SK-N-SH (cell line): ENCODE measurements at regions not wholly inside any gene's neighbourhood (a gene's known extent, or its start where the extent isn't known, plus 50 kb on each side); places are given as distances from the start of the nearest gene placed in this dataset.
"Not testable (repeated sequence)": the region's sequence is repeated elsewhere in the genome, so short reads cannot be mapped to it uniquely, and the experiment has no call there.

Source experiments
- CTCF ChIA-PET: fragments of 300-600, 350-600 bp; formaldehyde crosslinking; extraction: SDS; loops from one replicate; lab custom pipeline; 2021; lab: Yijun Ruan, JAX
- POLR2A ChIA-PET: fragments of 350-600 bp; sonication (Branson Sonifier 250); formaldehyde crosslinking; extraction: SDS; loops from one replicate; lab custom pipeline; 2020; ENCODE audit warnings: antibody characterized with exemption, inconsistent platforms; lab: Yijun Ruan, JAX
- DNase-seq: peaks from one replicate; pipeline ENCODE4 v3.0.0; 2012
- H2AFZ ChIP-seq: fragments of 200-600 bp; sonication (generic); 2 replicates; pipeline ENCODE4 v1.8.1; 2016; ENCODE audit warnings: antibody characterized with exemption, mild to moderate bottlenecking, low read depth
- H3F3A ChIP-seq: fragments of 200-600 bp; sonication (generic); replicated peaks from 2 replicates; pipeline ENCODE3; 2016; ENCODE audit warnings: antibody characterized with exemption, mild to moderate bottlenecking; ENCODE audit not compliant: insufficient read depth
- H3K27ac ChIP-seq, 2 experiments: fragments of 200-500 bp in 1 of 2; fragments of 200-600 bp in 1 of 2; sonication (Bioruptor generic) in 1 of 2; sonication (generic), shearing (Covaris generic) in 1 of 2; 2 replicates each; pipeline versions ENCODE4 v1.5.1 to v1.6.1; 2014 to 2016; ENCODE audit warnings: low read depth in 2 of 2, inconsistent platforms in 1 of 2, low read length in 1 of 2, mild to moderate bottlenecking in 1 of 2, mixed read lengths in 1 of 2
- H3K27me3 ChIP-seq: fragments of 200-600 bp; sonication (generic), shearing (Covaris generic); 2 replicates; pipeline ENCODE4 v1.6.1; 2016; ENCODE audit warnings: mixed run types; ENCODE audit not compliant: insufficient read depth
- H3K36me3 ChIP-seq, 2 experiments: fragments of 200-500 bp in 1 of 2; fragments of 200-600 bp in 1 of 2; sonication (Bioruptor generic) in 1 of 2; sonication (generic) in 1 of 2; replicated peaks in 1 of 2; 2 replicates each; pipeline versions ENCODE3 to v1.5.1; 2014 to 2016; ENCODE audit warnings: low read length in 1 of 2, mild to moderate bottlenecking in 1 of 2; ENCODE audit not compliant: insufficient read depth in 2 of 2, control insufficient read depth in 1 of 2
- H3K4me1 ChIP-seq, 2 experiments: fragments of 200-500 bp in 1 of 2; fragments of 200-600 bp in 1 of 2; sonication (Bioruptor generic) in 1 of 2; sonication (generic), shearing (Covaris generic) in 1 of 2; 2 replicates each; pipeline versions ENCODE4 v1.5.1 to v1.6.1; 2014 to 2016; ENCODE audit warnings: low read depth in 1 of 2, low read length in 1 of 2, mixed run types in 1 of 2; ENCODE audit not compliant: insufficient read depth in 2 of 2, control insufficient read depth in 1 of 2
- H3K4me2 ChIP-seq: fragments of 200-600 bp; sonication (generic), shearing (Covaris generic); 2 replicates; pipeline ENCODE4 v1.6.1; 2017; ENCODE audit warnings: mixed run types
- H3K4me3 ChIP-seq, 2 experiments: fragments of 200-500 bp in 1 of 2; fragments of 200-600 bp in 1 of 2; sonication (Bioruptor generic) in 1 of 2; sonication (generic), shearing (Covaris generic) in 1 of 2; 2 replicates each; pipeline versions ENCODE4 v1.5.1 to v1.8.1; 2014 to 2016; ENCODE audit warnings: low read depth in 2 of 2, inconsistent platforms in 1 of 2, low read length in 1 of 2, mild to moderate bottlenecking in 1 of 2, mixed read lengths in 1 of 2, moderate library complexity in 1 of 2
- H3K79me2 ChIP-seq: fragments of 200-600 bp; sonication (generic); 2 replicates; pipeline ENCODE4 v1.8.1; 2017; ENCODE audit warnings: mild to moderate bottlenecking; ENCODE audit not compliant: insufficient read depth
- H3K9ac ChIP-seq: fragments of 200-600 bp; sonication (generic); 2 replicates; pipeline ENCODE4 v1.6.1; 2017; ENCODE audit warnings: mixed run types
- H3K9me2 ChIP-seq: fragments of 200-600 bp; sonication (generic); 2 replicates; pipeline ENCODE4 v1.6.1; 2017; ENCODE audit warnings: mixed run types
- H3K9me3 ChIP-seq: fragments of 200-600 bp; sonication (generic); 2 replicates; pipeline ENCODE4 v1.6.1; 2017; ENCODE audit warnings: mixed run types, mild to moderate bottlenecking, moderate library complexity
- H4K20me1 ChIP-seq: fragments of 200-600 bp; sonication (generic); 2 replicates; pipeline ENCODE4 v1.6.1; 2017; ENCODE audit warnings: mild to moderate bottlenecking, mixed run types; ENCODE audit not compliant: insufficient read depth
- RAD21 ChIP-seq: IDR thresholded peaks from 2 replicates; pipeline ENCODE4 v1.6.1; 2012; ENCODE audit warnings: mild to moderate bottlenecking, low read length
- SMC3 ChIP-seq: IDR thresholded peaks from 2 replicates; pipeline ENCODE4 v1.6.1; 2012; ENCODE audit warnings: low read depth, low read length, improper control_type of control experiment
- WGBS: methylation state at CpG from one replicate; pipeline ENCODE4 v1.1.6; 2017; ENCODE audit warnings: low lambda C conversion rate; 5-methylcytosine and 5-hydroxymethylcytosine counted together
- small RNA-seq, 7 experiments: library from RNA; depleted of rRNA; stranded (forward); fragments of <200 nt; gene quantifications; one replicate each; pipeline ENCODE3, GENCODE V24; 2012
- TF ChIP-seq, protein P1 (sequence below): fragments of 200-600 bp; sonication (generic); IDR thresholded peaks from 2 replicates; pipeline ENCODE4 v1.6.1; 2017; ENCODE audit warnings: antibody characterized with exemption, mild to moderate bottlenecking, moderate library complexity

DNA sequence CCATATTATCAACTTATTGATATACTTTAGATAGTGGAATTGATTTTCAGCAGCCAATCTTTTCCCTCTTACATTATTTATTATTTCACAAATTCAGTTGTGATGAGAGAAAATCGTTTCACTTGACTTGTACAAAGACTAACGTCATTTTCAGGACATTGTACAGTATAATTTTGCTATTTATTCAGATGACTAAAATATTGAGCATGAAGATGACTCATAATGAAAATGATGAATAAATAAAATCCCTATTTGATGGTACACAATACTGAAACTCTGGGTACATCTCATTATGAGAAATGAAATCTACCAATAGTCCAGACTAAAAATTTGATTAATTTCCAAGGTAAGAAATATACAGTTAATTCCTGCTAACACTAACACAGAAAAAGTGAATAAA is 316.4 kb downstream of the CCDC74A start:
- H3K9me2 ChIP-seq, H2AFZ ChIP-seq, H3F3A ChIP-seq, H3K4me3 ChIP-seq, H3K4me1 ChIP-seq, H3K79me2 ChIP-seq, DNase-seq, H3K27ac ChIP-seq, H3K4me2 ChIP-seq, H3K36me3 ChIP-seq, H3K9ac ChIP-seq, H4K20me1 ChIP-seq, CTCF ChIA-PET, POLR2A ChIA-PET, H3K9me3 ChIP-seq, H3K27me3 ChIP-seq: not testable (repeated sequence)
- WGBS, result 3% methylated on average over 2 of the region's 2 CpGs

DNA sequence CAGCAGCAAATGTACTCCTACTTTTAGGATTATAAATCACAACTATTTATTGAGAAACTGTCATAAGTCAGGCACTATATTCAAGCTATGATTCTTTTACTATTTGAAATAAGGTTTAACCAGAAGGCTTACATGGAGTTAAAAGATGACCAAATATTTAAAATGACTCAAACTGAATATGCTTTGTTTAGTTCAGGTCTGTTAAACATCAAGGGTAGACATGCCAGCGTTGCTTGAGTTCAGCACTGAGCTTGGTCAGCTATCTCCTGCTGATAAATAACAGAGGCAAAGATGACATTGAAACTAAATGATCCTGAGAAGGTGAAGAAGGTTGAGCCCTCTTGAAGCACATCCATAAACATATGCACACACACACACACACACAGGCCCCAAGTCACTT is 305.6 kb downstream of the ANKRD30BL start:
- H3F3A ChIP-seq, H3K4me3 ChIP-seq, H2AFZ ChIP-seq, H3K4me1 ChIP-seq, DNase-seq, H3K9me2 ChIP-seq, H3K9ac ChIP-seq, H3K4me2 ChIP-seq, H3K27ac ChIP-seq, H3K27me3 ChIP-seq, H3K36me3 ChIP-seq, H3K9me3 ChIP-seq, POLR2A ChIA-PET, H3K79me2 ChIP-seq, CTCF ChIA-PET, H4K20me1 ChIP-seq: not testable (repeated sequence)
- WGBS, result 0% methylated on average over 1 of the region's 1 CpG

DNA sequence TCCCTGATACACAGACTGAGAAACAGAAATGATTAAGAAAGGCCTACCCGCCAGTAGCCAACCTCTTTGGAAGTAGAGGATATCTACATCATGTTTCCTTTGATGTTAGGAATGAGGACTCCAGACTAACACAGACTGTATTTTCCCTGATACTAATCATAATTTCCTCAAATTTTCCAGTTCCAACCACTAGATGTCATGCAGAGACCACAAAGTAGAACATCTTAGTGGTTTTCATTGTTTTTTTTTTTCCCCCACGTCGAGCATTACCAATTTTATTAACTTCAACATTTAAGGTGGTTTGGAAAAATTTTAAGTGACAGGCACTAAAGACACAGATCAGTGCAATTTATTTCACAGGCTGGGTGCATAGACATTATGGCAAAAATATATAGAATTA is 303.6 kb downstream of the ANKRD30BL start:
- H3K27ac ChIP-seq, H3K4me3 ChIP-seq, H3K27me3 ChIP-seq, H3K4me2 ChIP-seq, H3F3A ChIP-seq, H3K79me2 ChIP-seq, H4K20me1 ChIP-seq, H3K9me2 ChIP-seq, POLR2A ChIA-PET, H3K9me3 ChIP-seq, H3K9ac ChIP-seq, DNase-seq, H3K36me3 ChIP-seq, H3K4me1 ChIP-seq, CTCF ChIA-PET, H2AFZ ChIP-seq: not testable (repeated sequence)
- whole genome bisulfite sequencing, result 1% methylated on average over 3 of the region's 3 CpGs
- TF ChIP-seq SMC3 (peak; percentile 30; the same call in 1 of the 2 replicates), RAD21 (peak; percentile 60)
- TF ChIP-seq, protein P1, sequence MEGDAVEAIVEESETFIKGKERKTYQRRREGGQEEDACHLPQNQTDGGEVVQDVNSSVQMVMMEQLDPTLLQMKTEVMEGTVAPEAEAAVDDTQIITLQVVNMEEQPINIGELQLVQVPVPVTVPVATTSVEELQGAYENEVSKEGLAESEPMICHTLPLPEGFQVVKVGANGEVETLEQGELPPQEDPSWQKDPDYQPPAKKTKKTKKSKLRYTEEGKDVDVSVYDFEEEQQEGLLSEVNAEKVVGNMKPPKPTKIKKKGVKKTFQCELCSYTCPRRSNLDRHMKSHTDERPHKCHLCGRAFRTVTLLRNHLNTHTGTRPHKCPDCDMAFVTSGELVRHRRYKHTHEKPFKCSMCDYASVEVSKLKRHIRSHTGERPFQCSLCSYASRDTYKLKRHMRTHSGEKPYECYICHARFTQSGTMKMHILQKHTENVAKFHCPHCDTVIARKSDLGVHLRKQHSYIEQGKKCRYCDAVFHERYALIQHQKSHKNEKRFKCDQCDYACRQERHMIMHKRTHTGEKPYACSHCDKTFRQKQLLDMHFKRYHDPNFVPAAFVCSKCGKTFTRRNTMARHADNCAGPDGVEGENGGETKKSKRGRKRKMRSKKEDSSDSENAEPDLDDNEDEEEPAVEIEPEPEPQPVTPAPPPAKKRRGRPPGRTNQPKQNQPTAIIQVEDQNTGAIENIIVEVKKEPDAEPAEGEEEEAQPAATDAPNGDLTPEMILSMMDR, result peak; percentile 62

Small RNA genes in the stretch of these regions (small RNA-seq; reads per million reads assigned to genes)
- 0 reads per million in 7 experiments for gene RNU6-617P
